LNCaP clone FGC (cell line): ENCODE measurements at regions not wholly inside any gene's neighbourhood (a gene's known extent, or its start where the extent isn't known, plus 50 kb on each side); places are given as distances from the start of the nearest gene placed in this dataset.

ENCODE experiments used
- DNase-seq: peaks from one replicate; pipeline ENCODE4 v3.0.0-alpha.2; 2011; ENCODE audit warnings: low read depth
- H3K4me3 ChIP-seq: 2 replicates; pipeline ENCODE4 v1.5.1; 2011; ENCODE audit warnings: mild to moderate bottlenecking, low read depth, low read length, control low read depth
- TF ChIP-seq, protein P1 (sequence below): IDR thresholded peaks from 2 replicates; pipeline ENCODE4 v1.5.1; 2012; ENCODE audit warnings: mild to moderate bottlenecking; ENCODE audit not compliant: control insufficient read depth, insufficient read depth; ENCODE audit errors: extremely low read depth

DNA sequence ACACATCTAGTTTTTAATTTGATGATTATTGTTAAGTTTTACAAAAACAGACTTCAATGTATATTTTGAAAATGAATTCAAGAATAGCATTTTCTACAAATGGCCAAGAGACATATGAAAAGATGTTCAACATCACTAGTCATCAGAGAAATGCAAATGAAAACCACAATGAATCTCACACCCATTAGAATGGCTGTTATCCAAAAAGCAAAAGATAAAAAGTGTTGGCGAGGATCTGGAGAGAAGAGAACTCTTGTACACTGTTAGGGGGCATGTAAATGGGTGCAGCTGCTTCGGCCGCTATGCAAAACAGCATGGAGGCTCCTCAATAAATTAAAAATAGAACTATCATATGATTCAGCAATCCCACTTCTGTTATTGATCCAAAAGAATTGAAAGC lies 185.8 kb upstream of the CCN2 start:
- TF ChIP-seq, protein P1, sequence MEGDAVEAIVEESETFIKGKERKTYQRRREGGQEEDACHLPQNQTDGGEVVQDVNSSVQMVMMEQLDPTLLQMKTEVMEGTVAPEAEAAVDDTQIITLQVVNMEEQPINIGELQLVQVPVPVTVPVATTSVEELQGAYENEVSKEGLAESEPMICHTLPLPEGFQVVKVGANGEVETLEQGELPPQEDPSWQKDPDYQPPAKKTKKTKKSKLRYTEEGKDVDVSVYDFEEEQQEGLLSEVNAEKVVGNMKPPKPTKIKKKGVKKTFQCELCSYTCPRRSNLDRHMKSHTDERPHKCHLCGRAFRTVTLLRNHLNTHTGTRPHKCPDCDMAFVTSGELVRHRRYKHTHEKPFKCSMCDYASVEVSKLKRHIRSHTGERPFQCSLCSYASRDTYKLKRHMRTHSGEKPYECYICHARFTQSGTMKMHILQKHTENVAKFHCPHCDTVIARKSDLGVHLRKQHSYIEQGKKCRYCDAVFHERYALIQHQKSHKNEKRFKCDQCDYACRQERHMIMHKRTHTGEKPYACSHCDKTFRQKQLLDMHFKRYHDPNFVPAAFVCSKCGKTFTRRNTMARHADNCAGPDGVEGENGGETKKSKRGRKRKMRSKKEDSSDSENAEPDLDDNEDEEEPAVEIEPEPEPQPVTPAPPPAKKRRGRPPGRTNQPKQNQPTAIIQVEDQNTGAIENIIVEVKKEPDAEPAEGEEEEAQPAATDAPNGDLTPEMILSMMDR = no peak

DNA sequence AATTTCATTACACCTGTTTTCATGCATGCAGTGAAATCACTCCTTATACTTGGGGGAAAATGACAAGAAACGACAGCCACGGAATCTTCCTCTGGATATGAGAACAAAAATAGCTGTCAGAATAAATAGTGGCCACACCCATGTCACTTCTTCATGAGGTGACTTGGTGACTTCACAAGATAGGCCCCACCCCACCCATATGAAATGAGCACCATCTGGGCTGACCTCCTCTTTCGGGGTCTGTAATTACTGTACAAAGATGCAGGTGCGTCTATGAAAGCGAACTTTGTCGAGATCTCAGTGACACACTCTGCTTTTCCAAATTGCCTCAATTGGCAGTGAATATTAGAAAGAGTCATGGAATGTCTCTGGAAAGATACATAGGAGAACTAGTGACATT lies 184.2 kb upstream of the CCN2 start:
- no peak for DNase-seq
- TF ChIP-seq, protein P1 = no peak
- no peak overlapping the region for H3K4me3 ChIP-seq

More for the DNA sequence above, 185.8 kb upstream of the CCN2 start:
- no peak for DNase-seq
- H3K4me3 ChIP-seq = no peak overlapping the region

DNA sequence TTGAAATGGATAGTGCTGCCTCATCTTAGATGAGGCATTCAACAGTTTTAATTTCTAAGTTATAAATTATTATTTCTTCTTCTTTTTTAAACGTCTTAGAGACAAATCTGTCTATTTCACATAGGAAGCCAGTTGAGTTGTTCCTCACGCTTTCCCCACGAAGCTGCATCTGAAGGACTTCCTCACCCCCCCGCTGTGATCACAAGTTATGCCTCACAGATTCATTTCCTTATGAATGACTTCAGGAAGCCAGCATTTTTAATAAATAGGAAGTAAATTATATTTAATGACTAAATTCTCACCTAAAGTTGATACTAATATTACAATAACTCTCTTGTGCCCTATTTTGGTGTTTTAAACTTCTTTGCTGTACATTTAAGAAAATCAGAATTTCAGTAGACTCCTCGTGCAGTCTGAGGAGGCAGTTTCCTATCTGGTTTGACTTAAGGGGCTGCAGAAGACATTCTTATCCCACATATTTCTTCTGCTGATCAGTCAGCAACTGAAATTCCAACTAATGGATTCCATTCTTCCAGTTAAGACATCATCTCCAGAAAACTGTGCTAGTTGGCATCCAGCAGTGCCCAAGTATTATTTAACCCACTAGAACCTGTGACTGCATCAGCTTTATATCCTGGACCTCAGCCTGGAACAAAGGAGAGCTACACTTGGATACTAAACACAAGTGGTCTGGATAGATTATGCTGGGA lies 182.7 kb upstream of the CCN2 start:
- no peak overlapping the region for H3K4me3 ChIP-seq
- no peak for DNase-seq
- TF ChIP-seq, protein P1 = no peak

DNA sequence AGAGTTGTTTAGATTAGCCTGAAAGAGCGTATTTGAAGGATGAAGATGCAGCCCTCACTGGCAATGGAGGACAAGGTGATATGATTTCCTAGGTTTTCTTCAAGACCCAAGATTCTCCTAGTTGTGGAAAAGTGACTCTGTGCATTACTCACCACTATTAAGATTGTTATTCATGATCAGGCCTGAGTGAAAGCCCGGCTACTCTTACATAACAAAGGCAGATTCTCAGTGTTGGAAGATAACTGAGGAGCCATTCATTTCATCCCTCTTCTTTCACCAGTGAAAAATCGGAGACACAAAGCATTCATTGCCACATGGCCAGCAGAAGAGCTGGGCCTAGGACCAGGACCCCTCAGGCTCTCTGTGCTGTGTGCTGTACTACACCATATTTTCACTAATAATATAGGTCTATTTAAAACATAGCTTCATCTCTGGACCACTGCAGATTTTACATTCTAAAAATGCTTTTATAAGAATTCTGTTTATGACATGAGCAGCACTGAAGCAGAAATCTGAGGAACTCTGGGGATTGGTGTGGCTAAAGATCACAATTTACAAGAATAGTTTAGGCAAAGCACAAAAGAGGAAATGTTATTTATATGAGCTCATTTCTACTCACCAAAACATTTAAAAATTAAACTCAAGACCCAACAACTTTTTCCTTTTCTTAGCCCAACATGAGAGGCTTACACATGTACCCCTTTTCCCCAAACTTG lies 181.9 kb upstream of the CCN2 start:
- DNase-seq = no peak
- TF ChIP-seq, protein P1 = no peak
- H3K4me3 ChIP-seq = no peak overlapping the region

DNA sequence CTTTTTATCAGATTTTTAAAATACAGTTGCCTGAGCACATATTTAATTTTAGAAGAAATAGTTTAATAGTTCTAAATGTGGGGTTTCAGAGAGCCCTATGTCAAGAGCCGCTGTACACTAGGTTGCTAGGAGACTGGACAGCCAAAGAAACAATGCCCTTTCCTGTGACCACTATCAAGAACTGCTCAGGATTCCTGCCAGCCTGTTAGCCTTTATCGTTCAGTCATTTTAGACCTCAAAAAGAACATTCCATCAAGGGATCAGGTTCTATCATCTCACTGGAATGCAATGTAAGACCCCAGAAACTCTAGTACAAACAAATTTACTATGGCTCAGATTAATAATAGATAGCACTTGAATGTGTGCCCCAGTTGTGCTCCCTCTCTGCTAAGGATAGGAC lies 181.2 kb upstream of the CCN2 start:
- no peak overlapping the region for H3K4me3 ChIP-seq
- DNase-seq = no peak
- TF ChIP-seq, protein P1 = no peak

DNA sequence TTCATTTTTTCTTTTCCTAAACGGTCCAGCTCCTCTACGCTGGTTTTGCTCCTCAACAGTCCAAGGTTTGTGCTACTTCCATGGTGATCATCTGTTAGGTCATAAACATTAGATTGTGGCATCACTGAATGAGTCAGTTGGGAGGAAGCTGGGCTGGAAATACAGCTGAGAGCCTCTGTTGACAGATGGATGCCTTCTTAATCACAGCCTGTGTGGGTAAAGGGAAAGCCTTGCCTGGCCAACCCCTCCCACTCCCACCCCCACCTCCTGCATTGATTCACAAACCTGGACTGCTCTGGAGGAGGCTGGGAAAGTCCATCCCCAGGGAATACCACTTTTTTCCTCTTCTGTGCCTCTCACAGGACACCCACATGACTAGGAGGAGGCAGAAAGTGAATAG lies 180.6 kb upstream of the CCN2 start:
- TF ChIP-seq, protein P1 = no peak
- DNase-seq = no peak
- no peak overlapping the region for H3K4me3 ChIP-seq
